Endothelial cell of umbilical vein (primary cell): ENCODE measurements at regions not wholly inside any gene's neighbourhood (a gene's known extent, or its start where the extent isn't known, plus 50 kb on each side); places are given as distances from the start of the nearest gene placed in this dataset.

ENCODE experiments used
- EZH2 ChIP-seq: IDR thresholded peaks from 2 replicates; pipeline ENCODE4 v1.6.1; 2012; ENCODE audit warnings: borderline replicate concordance, low read depth, mild to moderate bottlenecking, moderate library complexity, low read length, inconsistent platforms; ENCODE audit not compliant: severe bottlenecking
- FOS ChIP-seq: IDR thresholded peaks from 2 replicates; pipeline ENCODE4 v1.6.1; 2011; ENCODE audit warnings: mild to moderate bottlenecking, low read length, moderate library complexity, borderline replicate concordance; ENCODE audit not compliant: insufficient read depth
- GATA2 ChIP-seq: IDR thresholded peaks from 2 replicates; pipeline ENCODE4 v1.7.0; 2011; ENCODE audit warnings: low read depth, mild to moderate bottlenecking, moderate library complexity, mixed read lengths, low read length; ENCODE audit not compliant: insufficient read length, insufficient read depth
- JUN ChIP-seq: IDR thresholded peaks from 2 replicates; pipeline ENCODE4 v1.6.1; 2011; ENCODE audit warnings: borderline replicate concordance, low read depth; ENCODE audit not compliant: insufficient read length, insufficient read depth
- MAX ChIP-seq: IDR thresholded peaks from 2 replicates; pipeline ENCODE4 v1.6.1; 2011; ENCODE audit not compliant: insufficient read depth, insufficient read length
- MYC ChIP-seq: IDR thresholded peaks from one replicate; pipeline ENCODE4 v1.6.1; 2011; ENCODE audit warnings: mild to moderate bottlenecking, low read depth, low read length
- POLR2A ChIP-seq: IDR thresholded peaks from 2 replicates; pipeline ENCODE4 v1.6.1; 2012; ENCODE audit warnings: low read depth, mild to moderate bottlenecking, control low read depth, low read length
- POLR2AphosphoS5 ChIP-seq: IDR thresholded peaks from 2 replicates; pipeline ENCODE4 v1.6.1; 2012; ENCODE audit warnings: low read depth, mild to moderate bottlenecking, control low read depth, low read length, moderate library complexity; ENCODE audit not compliant: insufficient read depth
- TF ChIP-seq, protein P1 (sequence below), 2 donors: IDR thresholded peaks; 1 replicate in 1 of 2; 2 replicates in 1 of 2; pipeline ENCODE4 v1.5.1; 2011; ENCODE audit warnings: low read length in 2 of 2, mild to moderate bottlenecking in 2 of 2, moderate library complexity in 2 of 2, control low read depth in 1 of 2, inconsistent platforms in 1 of 2, low read depth in 1 of 2; ENCODE audit not compliant: insufficient read depth in 1 of 2; ENCODE audit errors: extremely low read depth in 1 of 2

DNA sequence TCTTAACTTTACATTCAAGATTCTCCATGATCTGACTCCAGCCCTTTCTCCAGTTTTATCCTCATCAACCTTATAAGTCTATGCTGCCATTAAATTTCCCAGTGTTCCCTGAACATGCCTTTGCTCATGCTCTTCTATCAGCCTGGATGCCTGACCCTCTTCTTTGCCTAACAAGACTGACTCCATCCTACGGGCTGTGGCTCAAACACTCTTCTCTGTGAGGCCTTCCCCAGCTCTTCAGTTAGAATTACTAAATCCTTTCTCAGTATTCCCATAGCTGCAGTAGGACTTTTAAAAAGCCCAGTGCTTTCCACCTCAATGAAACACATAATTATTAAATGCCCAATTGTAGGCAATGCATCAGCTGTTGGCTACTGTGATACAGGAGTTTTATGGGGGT lies 76.5 kb upstream of the GNG12 start:
- TF ChIP-seq, protein P1, sequence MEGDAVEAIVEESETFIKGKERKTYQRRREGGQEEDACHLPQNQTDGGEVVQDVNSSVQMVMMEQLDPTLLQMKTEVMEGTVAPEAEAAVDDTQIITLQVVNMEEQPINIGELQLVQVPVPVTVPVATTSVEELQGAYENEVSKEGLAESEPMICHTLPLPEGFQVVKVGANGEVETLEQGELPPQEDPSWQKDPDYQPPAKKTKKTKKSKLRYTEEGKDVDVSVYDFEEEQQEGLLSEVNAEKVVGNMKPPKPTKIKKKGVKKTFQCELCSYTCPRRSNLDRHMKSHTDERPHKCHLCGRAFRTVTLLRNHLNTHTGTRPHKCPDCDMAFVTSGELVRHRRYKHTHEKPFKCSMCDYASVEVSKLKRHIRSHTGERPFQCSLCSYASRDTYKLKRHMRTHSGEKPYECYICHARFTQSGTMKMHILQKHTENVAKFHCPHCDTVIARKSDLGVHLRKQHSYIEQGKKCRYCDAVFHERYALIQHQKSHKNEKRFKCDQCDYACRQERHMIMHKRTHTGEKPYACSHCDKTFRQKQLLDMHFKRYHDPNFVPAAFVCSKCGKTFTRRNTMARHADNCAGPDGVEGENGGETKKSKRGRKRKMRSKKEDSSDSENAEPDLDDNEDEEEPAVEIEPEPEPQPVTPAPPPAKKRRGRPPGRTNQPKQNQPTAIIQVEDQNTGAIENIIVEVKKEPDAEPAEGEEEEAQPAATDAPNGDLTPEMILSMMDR (IDR thresholded peaks at IDR 0.05; ENCODE audit: extremely low read depth in 1 of 2, insufficient read depth in 1 of 2, low read depth in 1 of 2, low read length in 2 of 2): no peak
- TF ChIP-seq EZH2: no peak
- no peak for TF ChIP-seq POLR2AphosphoS5
- no peak for TF ChIP-seq POLR2A
- no peak for TF ChIP-seq MYC
- TF ChIP-seq JUN: no peak
- TF ChIP-seq MAX: no peak
- TF ChIP-seq GATA2: no peak
- TF ChIP-seq FOS: no peak
